OCI-LY7 (cell line): ENCODE measurements at regions not wholly inside any gene's neighbourhood (a gene's known extent, or its start where the extent isn't known, plus 50 kb on each side); places are given as distances from the start of the nearest gene placed in this dataset.

ENCODE experiments used
- BruUV-seq: library from RNA; stranded (reverse); fragments of 400-500 nt; replicated peaks from 2 replicates; lab custom pipeline; 2021; lab: Mats Ljungman, UMichigan
- CTCF ChIA-PET: fragments of 300-600 bp; sonication (Branson Sonifier 250); formaldehyde crosslinking; loops from one replicate; lab custom pipeline; 2022; ENCODE audit warnings: antibody characterized with exemption; ENCODE audit not compliant: unreplicated experiment; lab: Charles Lee
- POLR2A ChIA-PET: fragments of 300-600 bp; sonication (Branson Sonifier 250); formaldehyde crosslinking; loops from one replicate; lab custom pipeline; 2022; ENCODE audit warnings: antibody characterized with exemption; lab: Charles Lee
- DNase-seq: peaks from one replicate; pipeline ENCODE4 v3.0.0-alpha.2; 2015; ENCODE audit warnings: low spot score
- H2AFZ ChIP-seq: fragments of 200-600 bp; sonication (generic), shearing (Covaris generic); 2 replicates; pipeline ENCODE4 v1.6.1; 2014; ENCODE audit warnings: mild to moderate bottlenecking, antibody characterized with exemption, low read length, moderate library complexity
- H3K27ac ChIP-seq: fragments of 200-600 bp; sonication (generic); 2 replicates; pipeline ENCODE4 v1.5.1; 2014; ENCODE audit warnings: mixed run types, low read depth, mild to moderate bottlenecking, moderate library complexity, low read length, inconsistent platforms; ENCODE audit not compliant: poor library complexity, severe bottlenecking
- H3K36me3 ChIP-seq: fragments of 200-600 bp; sonication (generic); 2 replicates; pipeline ENCODE4 v1.6.1; 2014; ENCODE audit warnings: mild to moderate bottlenecking, antibody characterized with exemption, low read length, moderate library complexity, mixed read lengths; ENCODE audit not compliant: insufficient read depth
- H3K4me1 ChIP-seq: fragments of 200-600 bp; sonication (generic); 2 replicates; pipeline ENCODE4 v1.5.1; 2014; ENCODE audit warnings: mild to moderate bottlenecking, low read length; ENCODE audit not compliant: insufficient read depth, poor library complexity, severe bottlenecking
- H3K4me2 ChIP-seq: fragments of 200-600 bp; sonication (generic); 2 replicates; pipeline ENCODE4 v1.6.1; 2014; ENCODE audit warnings: mild to moderate bottlenecking, low read length
- H3K4me3 ChIP-seq: fragments of 200-600 bp; sonication (generic); 2 replicates; pipeline ENCODE4 v1.5.1; 2014; ENCODE audit warnings: mild to moderate bottlenecking, low read depth, low read length; ENCODE audit not compliant: poor library complexity, severe bottlenecking
- H3K79me2 ChIP-seq: fragments of 200-600 bp; sonication (generic); 2 replicates; pipeline ENCODE4 v1.6.1; 2016; ENCODE audit warnings: low read depth, mild to moderate bottlenecking, low read length, moderate library complexity, mixed read lengths; ENCODE audit not compliant: insufficient read depth
- H3K9me2 ChIP-seq: fragments of 200-600 bp; sonication (generic); 2 replicates; pipeline ENCODE4 v1.6.1; 2016; ENCODE audit warnings: mild to moderate bottlenecking, low read length, mixed read lengths; ENCODE audit not compliant: insufficient read depth
- H3K9me3 ChIP-seq: fragments of 200-600 bp; sonication (generic); 2 replicates; pipeline ENCODE4 v1.6.1; 2014; ENCODE audit warnings: mild to moderate bottlenecking, mixed run types, low read length, mixed read lengths
- H4K20me1 ChIP-seq: fragments of 200-600 bp; sonication (generic); 2 replicates; pipeline ENCODE4 v1.6.1; 2014; ENCODE audit warnings: mild to moderate bottlenecking, antibody characterized with exemption, low read length, moderate library complexity, mixed read lengths; ENCODE audit not compliant: insufficient read depth
- EZH2phosphoT487 ChIP-seq: fragments of 200-600 bp; sonication (generic); IDR thresholded peaks from 2 replicates; pipeline ENCODE4 v1.6.1; 2018; ENCODE audit warnings: low read depth, borderline replicate concordance, mild to moderate bottlenecking, mixed run types, antibody characterized with exemption, low read length, moderate library complexity, mixed read lengths
- intact Hi-C: fragments of 100-400 bp; cut with micrococcal nuclease; formaldehyde crosslinking; loops from one replicate; pipeline ENCODE4 v1.10.0; 2022; ENCODE audit not compliant: unreplicated experiment
- TF ChIP-seq, protein P1 (sequence below): fragments of 200-600 bp; sonication (generic); conservative IDR thresholded peaks from 2 replicates; pipeline ENCODE4 v1.5.1; 2014; ENCODE audit warnings: mild to moderate bottlenecking, antibody characterized with exemption, low read length, moderate library complexity, mixed read lengths

DNA sequence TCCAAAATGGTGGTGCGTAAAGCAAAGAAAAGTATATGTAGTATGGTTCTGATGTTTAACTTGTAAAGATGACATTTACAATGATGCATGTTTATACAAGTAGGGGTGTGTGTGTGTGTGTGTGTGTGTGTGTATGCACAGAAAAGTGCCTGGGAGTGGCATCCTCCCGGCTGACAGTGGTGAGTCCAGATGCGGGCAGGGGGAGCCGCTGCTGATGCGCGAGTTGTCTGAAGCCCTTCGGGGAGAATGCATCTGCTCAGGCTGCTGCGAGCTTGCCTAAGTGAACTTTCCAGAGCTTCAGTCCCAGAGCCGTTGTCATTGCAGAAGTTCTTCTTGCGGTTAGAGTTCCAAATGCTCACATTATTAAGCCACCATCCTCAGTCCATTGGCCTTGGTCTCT, 429.7 kb upstream of the HS6ST1 start:
- no peak overlapping the region for H3K4me3 ChIP-seq
- no peaks in the 10 kb centered on the region for H3K36me3 ChIP-seq
- no peaks in the 10 kb centered on the region for H3K79me2 ChIP-seq
- no peak overlapping the region for H3K27ac ChIP-seq
- ChIA-PET POLR2A (no interaction called here), CTCF (interaction anchor here (0.6 kb wide), 1 partner anchor 1147 kb away, joined by 3 read pairs; no protein-coding TSS in a partner anchor)
- no peaks in the 10 kb centered on the region for H4K20me1 ChIP-seq
- no peak overlapping the region for H2AFZ ChIP-seq
- no TSS peak for BruUV-seq
- H3K9me2 ChIP-seq: no peaks in the 10 kb centered on the region
- peaks cover 31% of the 10 kb centered on the region for H3K4me1 ChIP-seq
- TF ChIP-seq EZH2phosphoT487: no peak
- no peak for DNase-seq
- H3K4me2 ChIP-seq: no peak overlapping the region
- intact Hi-C loops: no loop called here
- no peaks in the 10 kb centered on the region for H3K9me3 ChIP-seq

DNA sequence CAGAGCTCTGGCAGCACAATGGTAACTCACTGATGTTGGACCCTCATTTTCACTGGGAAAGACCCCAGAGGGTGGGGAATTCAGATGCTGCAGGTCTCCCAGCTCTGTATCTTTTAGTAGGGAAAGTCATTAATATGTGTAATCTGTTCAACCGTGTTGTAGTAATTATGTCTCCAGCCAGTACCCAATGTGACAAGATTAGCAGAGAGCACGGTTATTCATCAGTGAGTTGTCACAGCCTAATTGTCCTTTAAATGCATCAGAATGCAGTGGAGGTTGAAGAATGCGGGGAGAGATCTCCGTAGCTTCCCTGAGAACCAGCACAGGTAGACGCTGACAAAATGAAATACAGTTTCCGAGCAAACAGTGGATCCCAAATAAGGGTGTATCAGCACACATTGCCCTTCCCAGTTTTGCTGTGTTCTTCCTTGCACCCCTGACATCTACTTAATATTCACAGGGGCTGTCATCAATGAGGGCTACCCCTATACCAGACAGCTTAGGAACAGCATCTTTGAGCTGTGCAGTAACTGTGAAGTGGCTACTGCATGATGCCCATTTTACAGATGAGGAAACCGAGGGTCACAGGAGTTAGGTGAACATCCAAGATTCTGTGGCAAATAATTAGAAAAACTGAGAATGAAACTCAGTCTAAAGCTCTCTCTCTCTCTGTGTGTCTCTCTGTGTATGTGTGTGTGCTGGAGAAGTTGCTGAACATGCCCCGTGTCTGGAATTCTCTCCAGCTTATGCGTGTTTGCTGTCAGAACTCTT, 430.4 kb upstream of the HS6ST1 start:
- TF ChIP-seq, protein P1, sequence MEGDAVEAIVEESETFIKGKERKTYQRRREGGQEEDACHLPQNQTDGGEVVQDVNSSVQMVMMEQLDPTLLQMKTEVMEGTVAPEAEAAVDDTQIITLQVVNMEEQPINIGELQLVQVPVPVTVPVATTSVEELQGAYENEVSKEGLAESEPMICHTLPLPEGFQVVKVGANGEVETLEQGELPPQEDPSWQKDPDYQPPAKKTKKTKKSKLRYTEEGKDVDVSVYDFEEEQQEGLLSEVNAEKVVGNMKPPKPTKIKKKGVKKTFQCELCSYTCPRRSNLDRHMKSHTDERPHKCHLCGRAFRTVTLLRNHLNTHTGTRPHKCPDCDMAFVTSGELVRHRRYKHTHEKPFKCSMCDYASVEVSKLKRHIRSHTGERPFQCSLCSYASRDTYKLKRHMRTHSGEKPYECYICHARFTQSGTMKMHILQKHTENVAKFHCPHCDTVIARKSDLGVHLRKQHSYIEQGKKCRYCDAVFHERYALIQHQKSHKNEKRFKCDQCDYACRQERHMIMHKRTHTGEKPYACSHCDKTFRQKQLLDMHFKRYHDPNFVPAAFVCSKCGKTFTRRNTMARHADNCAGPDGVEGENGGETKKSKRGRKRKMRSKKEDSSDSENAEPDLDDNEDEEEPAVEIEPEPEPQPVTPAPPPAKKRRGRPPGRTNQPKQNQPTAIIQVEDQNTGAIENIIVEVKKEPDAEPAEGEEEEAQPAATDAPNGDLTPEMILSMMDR: no peak
- no peak for TF ChIP-seq EZH2phosphoT487
- Histone ChIP-seq H2AFZ (no peak overlapping the region), H3K9me3 (no peaks in the 10 kb centered on the region), H3K79me2 (no peaks in the 10 kb centered on the region), H3K9me2 (no peaks in the 10 kb centered on the region), H3K4me2 (no peak overlapping the region), H3K27ac (no peak overlapping the region), H4K20me1 (no peaks in the 10 kb centered on the region), H3K4me3 (no peak overlapping the region), H3K4me1 (peaks cover 38% of the 10 kb centered on the region), H3K36me3 (no peaks in the 10 kb centered on the region)
- DNase-seq: no peak
- intact Hi-C loops: no loop called here
- POLR2A ChIA-PET: no interaction called here
- no TSS peak for BruUV-seq
- CTCF ChIA-PET: interaction anchor here (0.6 kb wide), 1 partner anchor 1146 kb away, joined by 3 read pairs; no protein-coding TSS in a partner anchor

DNA sequence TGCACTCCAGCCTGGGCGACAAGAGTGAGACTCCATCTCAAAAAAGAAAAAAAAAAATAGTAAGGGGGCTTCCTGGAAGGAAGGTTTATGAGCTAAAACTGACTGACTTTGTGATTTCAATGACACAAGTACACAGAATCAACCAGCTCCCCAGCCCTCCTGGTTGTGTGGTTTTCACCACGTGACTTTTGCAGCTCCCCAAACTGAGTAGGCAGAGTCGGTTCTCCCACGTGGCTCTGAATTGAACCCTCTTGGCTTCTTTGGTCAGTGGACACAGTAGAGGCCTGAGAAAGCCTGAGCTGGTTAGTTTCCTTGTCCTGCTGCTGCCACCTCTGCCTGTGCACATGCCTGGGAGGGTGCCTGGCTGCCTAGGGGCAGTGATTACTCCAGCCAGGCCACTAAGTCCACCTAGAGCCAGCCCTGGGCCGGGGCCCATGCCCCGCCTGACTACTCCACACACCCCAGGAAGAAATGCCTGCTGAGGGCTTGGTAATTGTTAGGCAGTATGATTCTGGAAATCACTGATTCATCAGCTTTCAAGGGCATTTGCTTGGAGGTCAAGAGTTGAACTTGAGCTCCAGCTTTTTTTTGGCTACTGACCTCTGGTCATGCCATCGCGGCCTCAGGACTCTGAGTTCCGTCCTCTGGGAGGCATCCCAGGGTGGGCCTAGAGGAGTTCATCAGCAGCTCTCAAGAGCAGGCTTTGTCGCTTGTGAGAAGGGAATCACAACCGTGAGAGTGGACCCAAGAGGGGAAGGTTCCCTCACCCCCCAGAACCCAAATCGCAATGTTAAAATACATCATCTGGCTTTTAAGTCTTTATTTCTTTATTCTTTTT, 431.9 kb upstream of the HS6ST1 start:
- Histone ChIP-seq H2AFZ (no peak overlapping the region), H3K4me1 (peaks cover 53% of the 10 kb centered on the region), H3K79me2 (no peaks in the 10 kb centered on the region), H3K9me2 (no peaks in the 10 kb centered on the region), H3K27ac (no peak overlapping the region), H3K36me3 (no peaks in the 10 kb centered on the region), H3K4me2 (no peak overlapping the region), H4K20me1 (no peaks in the 10 kb centered on the region), H3K9me3 (no peaks in the 10 kb centered on the region), H3K4me3 (no peak overlapping the region)
- intact Hi-C loops: loop anchor here (10.0 kb wide), 1 partner anchor 246 kb away; no protein-coding TSS in a partner anchor
- POLR2A ChIA-PET: no interaction called here
- DNase-seq: no peak
- CTCF ChIA-PET: no interaction called here
- TF ChIP-seq EZH2phosphoT487: no peak
- TF ChIP-seq, protein P1: no peak
- BruUV-seq: no TSS peak
